SU-DHL-6 (cell line): ENCODE measurements at regions not wholly inside any gene's neighbourhood (a gene's known extent, or its start where the extent isn't known, plus 50 kb on each side); places are given as distances from the start of the nearest gene placed in this dataset.

Experiments used
- H2AFZ ChIP-seq: fragments of 200-600 bp; sonication (generic); 2 replicates; pipeline ENCODE4 v1.6.1; 2014; ENCODE audit warnings: low read depth, mild to moderate bottlenecking, moderate library complexity, mixed read lengths, antibody characterized with exemption, low read length; ENCODE audit not compliant: severe bottlenecking
- H3F3A ChIP-seq: fragments of 200-600 bp; shearing (Covaris generic); 2 replicates; pipeline ENCODE4 v1.6.0; 2016; ENCODE audit warnings: antibody characterized with exemption, mild to moderate bottlenecking; ENCODE audit not compliant: insufficient read depth
- H3K27ac ChIP-seq: fragments of 200-600 bp; sonication (generic); 2 replicates; pipeline ENCODE4 v1.5.1; 2016; ENCODE audit warnings: low read depth, mild to moderate bottlenecking, low read length, moderate library complexity, mixed read lengths
- H3K27me3 ChIP-seq: fragments of 200-600 bp; sonication (generic), shearing (Covaris generic); 2 replicates; pipeline ENCODE4 v1.6.0; 2014; ENCODE audit warnings: mild to moderate bottlenecking, low read length
- H3K36me3 ChIP-seq: fragments of 200-600 bp; sonication (generic); 2 replicates; pipeline ENCODE4 v1.6.1; 2014; ENCODE audit warnings: mild to moderate bottlenecking, low read length, mixed read lengths
- H3K4me2 ChIP-seq: fragments of 300-600, 200-600 bp; shearing (Covaris generic), sonication (generic); 2 replicates; pipeline ENCODE4 v1.6.0; 2014; ENCODE audit warnings: low read length, low read depth, mild to moderate bottlenecking; ENCODE audit not compliant: poor library complexity, severe bottlenecking
- H3K4me3 ChIP-seq: fragments of 200-600 bp; sonication (generic); 2 replicates; pipeline ENCODE4 v1.5.1; 2014; ENCODE audit warnings: antibody characterized with exemption, low read length, mild to moderate bottlenecking, mixed read lengths; ENCODE audit not compliant: insufficient read depth, poor library complexity, severe bottlenecking
- H3K79me2 ChIP-seq: fragments of 200-600 bp; sonication (generic); 2 replicates; pipeline ENCODE4 v1.6.1; 2014; ENCODE audit warnings: mild to moderate bottlenecking, low read length, moderate library complexity; ENCODE audit not compliant: insufficient read depth
- H3K9ac ChIP-seq: fragments of 200-600 bp; sonication (generic); 2 replicates; pipeline ENCODE4 v1.7.0; 2014; ENCODE audit warnings: mild to moderate bottlenecking, low read length
- H3K9me2 ChIP-seq: fragments of 200-600 bp; sonication (generic); replicated peaks from 2 replicates; pipeline ENCODE4 v1.6.1; 2014; ENCODE audit warnings: low read length; ENCODE audit not compliant: insufficient read depth
- H3K9me3 ChIP-seq: fragments of 200-600 bp; sonication (generic); 2 replicates; pipeline ENCODE4 v1.6.1; 2014; ENCODE audit warnings: low read length, mixed read lengths; ENCODE audit not compliant: insufficient read depth
- H4K20me1 ChIP-seq: fragments of 200-600 bp; sonication (generic); 2 replicates; pipeline ENCODE4 v1.6.1; 2014; ENCODE audit warnings: low read depth, mild to moderate bottlenecking, antibody characterized with exemption, low read length, moderate library complexity, mixed read lengths
- EZH2phosphoT487 ChIP-seq: fragments of 200-600 bp; sonication (generic), shearing (Covaris generic); conservative IDR thresholded peaks from 2 replicates; pipeline ENCODE4 v1.6.1; 2018; ENCODE audit warnings: mild to moderate bottlenecking, antibody characterized with exemption, low read length, moderate library complexity, mixed read lengths
- TF ChIP-seq, protein P1 (sequence below): fragments of 200-600 bp; sonication (generic); IDR thresholded peaks from one replicate; pipeline ENCODE4 v1.5.1; 2017; ENCODE audit warnings: antibody characterized with exemption, mild to moderate bottlenecking, low read length, moderate library complexity; ENCODE audit not compliant: insufficient read depth, poor library complexity, severe bottlenecking

DNA sequence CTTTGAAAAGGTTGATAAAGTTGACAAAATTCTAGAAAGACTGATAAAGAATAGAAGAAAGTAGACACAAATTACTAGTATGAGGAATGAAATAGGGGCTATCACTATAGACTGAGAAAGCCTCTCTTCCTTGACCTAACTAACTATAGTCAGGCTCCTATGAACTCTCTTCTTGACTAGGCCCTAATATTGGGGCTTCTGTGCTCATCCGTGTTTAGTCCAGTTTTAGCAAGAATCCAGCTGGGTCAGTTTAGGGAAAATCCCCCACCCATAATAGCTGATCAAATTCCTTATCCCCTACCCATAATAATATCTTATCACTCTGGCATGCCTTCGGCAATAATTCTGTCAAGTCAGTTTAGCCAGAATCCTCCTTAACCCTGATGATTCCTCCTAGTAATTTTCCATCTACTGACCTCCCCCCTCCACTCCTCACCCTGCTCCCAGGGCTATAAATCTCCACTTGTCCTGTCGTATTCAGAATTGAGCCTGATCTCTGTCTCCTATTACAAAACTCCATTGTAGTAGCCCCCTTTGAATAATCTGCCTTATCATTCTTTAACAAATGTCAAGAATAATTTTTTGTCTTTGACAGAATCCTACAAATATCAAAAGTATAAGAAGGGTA, 138.1 kb downstream of the TFAP2A start:
- no peaks in the 10 kb centered on the region for H3F3A ChIP-seq
- no peak overlapping the region for H3K4me3 ChIP-seq
- no peak for TF ChIP-seq EZH2phosphoT487
- TF ChIP-seq, protein P1, sequence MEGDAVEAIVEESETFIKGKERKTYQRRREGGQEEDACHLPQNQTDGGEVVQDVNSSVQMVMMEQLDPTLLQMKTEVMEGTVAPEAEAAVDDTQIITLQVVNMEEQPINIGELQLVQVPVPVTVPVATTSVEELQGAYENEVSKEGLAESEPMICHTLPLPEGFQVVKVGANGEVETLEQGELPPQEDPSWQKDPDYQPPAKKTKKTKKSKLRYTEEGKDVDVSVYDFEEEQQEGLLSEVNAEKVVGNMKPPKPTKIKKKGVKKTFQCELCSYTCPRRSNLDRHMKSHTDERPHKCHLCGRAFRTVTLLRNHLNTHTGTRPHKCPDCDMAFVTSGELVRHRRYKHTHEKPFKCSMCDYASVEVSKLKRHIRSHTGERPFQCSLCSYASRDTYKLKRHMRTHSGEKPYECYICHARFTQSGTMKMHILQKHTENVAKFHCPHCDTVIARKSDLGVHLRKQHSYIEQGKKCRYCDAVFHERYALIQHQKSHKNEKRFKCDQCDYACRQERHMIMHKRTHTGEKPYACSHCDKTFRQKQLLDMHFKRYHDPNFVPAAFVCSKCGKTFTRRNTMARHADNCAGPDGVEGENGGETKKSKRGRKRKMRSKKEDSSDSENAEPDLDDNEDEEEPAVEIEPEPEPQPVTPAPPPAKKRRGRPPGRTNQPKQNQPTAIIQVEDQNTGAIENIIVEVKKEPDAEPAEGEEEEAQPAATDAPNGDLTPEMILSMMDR, result no peak
- no peak overlapping the region for H3K27ac ChIP-seq
- no peaks in the 10 kb centered on the region for H3K9me2 ChIP-seq
- no peak overlapping the region for H3K4me2 ChIP-seq
- H3K79me2 ChIP-seq, result no peaks in the 10 kb centered on the region
- H2AFZ ChIP-seq, result no peak overlapping the region
- no peak overlapping the region for H3K9ac ChIP-seq
- H4K20me1 ChIP-seq, result no peaks in the 10 kb centered on the region
- H3K27me3 ChIP-seq, result peaks cover 8% of the 10 kb centered on the region
- H3K9me3 ChIP-seq, result no peaks in the 10 kb centered on the region
- H3K36me3 ChIP-seq, result no peaks in the 10 kb centered on the region

DNA sequence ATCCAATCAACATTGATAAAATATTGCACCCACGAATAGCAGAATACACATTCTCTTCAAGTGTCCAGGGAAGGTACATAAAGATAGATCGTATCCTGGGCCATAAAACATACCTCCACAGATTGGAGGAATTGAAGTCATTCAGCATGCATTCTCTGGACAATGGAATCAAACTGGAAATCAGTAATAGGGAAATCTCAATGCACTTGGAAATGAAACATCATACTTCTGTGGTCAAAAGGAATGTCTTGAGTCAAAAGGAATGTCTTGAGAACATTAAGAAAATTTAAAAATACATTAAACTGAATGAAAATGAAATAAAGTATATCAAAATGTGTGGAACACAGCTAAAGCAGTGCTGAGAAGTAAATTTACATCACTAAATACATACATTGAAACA, 138.8 kb downstream of the TFAP2A start:
- H3K27ac ChIP-seq, result no peak overlapping the region
- no peaks in the 10 kb centered on the region for H3K9me2 ChIP-seq
- H3K4me3 ChIP-seq, result no peak overlapping the region
- H3K79me2 ChIP-seq, result no peaks in the 10 kb centered on the region
- H3K27me3 ChIP-seq, result peaks cover 8% of the 10 kb centered on the region
- H3K9ac ChIP-seq, result no peak overlapping the region
- H3F3A ChIP-seq, result no peaks in the 10 kb centered on the region
- no peak overlapping the region for H3K4me2 ChIP-seq
- H4K20me1 ChIP-seq, result no peaks in the 10 kb centered on the region
- no peaks in the 10 kb centered on the region for H3K36me3 ChIP-seq
- H3K9me3 ChIP-seq, result no peaks in the 10 kb centered on the region
- no peak overlapping the region for H2AFZ ChIP-seq
- TF ChIP-seq EZH2phosphoT487, result no peak
- TF ChIP-seq, protein P1, result no peak

DNA sequence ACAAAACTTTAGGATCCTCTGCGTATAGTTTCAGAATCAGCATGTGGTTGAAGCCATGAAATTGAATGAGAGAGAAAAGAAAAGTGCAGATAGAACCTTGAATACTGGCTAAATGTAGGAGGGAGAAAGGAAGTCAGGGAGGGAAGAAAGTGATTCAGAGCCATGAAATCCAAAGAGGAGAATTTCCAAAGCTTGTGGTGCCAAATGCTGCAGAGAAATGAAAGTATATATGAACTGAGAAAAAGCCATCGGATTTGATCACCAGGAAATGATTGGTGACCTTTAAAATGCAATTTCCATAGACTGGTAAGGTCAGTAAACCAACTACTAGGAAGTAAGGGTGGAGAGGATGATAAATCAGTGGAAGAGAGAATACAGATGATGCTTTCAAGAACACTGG, 142.3 kb downstream of the TFAP2A start:
- Histone ChIP-seq H3K9ac (no peak overlapping the region), H3K36me3 (no peaks in the 10 kb centered on the region), H3K4me3 (no peak overlapping the region), H3K9me3 (no peaks in the 10 kb centered on the region), H3K27me3 (peaks cover 8% of the 10 kb centered on the region), H3K4me2 (no peak overlapping the region), H3K9me2 (no peaks in the 10 kb centered on the region), H4K20me1 (no peaks in the 10 kb centered on the region), H2AFZ (no peak overlapping the region), H3K79me2 (no peaks in the 10 kb centered on the region), H3F3A (no peaks in the 10 kb centered on the region), H3K27ac (no peak overlapping the region)
- TF ChIP-seq, protein P1, result no peak
- no peak for TF ChIP-seq EZH2phosphoT487
